ENCODE measurements at regions not wholly inside any gene's neighbourhood (a gene's known extent, or its start where the extent isn't known, plus 50 kb on each side); places are given as distances from the start of the nearest gene placed in this dataset.

- H3K4me1 ChIP-seq (replicated peaks; ENCODE audit: insufficient read depth), result no peaks in the 10 kb centered on the region
- no peak for DNase-seq
- no TSS peak for BruUV-seq (replicated peaks)
Observed at GRCh38 chr1:117780687-117781475, 148.5 kb downstream of the GDAP2 start.

DNA sequence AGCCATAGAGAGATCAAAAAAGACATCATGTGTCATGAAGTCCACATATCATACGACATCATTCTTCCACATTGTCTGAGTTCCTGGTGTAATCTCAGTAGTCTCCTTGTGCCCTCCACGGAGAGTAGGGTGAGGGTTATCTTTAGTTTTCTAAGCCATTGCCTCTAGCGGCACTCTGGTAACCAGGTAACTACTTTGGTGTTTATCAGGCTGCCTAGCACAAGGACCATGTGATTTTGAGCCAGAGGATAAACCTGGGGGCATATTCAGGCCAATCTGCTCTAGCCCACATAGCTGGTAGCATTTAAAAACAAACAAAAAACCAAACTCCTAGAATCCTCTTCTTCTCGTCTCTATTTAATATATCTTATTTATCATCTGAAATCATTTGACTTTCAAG lies 147.4 kb downstream of the GDAP2 start:
- POLR2A ChIA-PET (ENCODE audit: unreplicated experiment), result no interaction called here
- TF ChIP-seq EZH2 (IDR thresholded peaks at IDR 0.05; ENCODE audit: low read depth), result no peak
- H3F3A ChIP-seq (ENCODE audit: insufficient read depth, low read depth), result no peaks in the 10 kb centered on the region
- no peaks in the 10 kb centered on the region for H3K4me1 ChIP-seq (replicated peaks; ENCODE audit: insufficient read depth)
- no peaks in the 10 kb centered on the region for H3K9me2 ChIP-seq (ENCODE audit: insufficient read depth)
- DNase-seq, result no peak
- H2AFZ ChIP-seq, result no peak overlapping the region
- H3K4me3 ChIP-seq, result no peak overlapping the region
- H3K27me3 ChIP-seq (ENCODE audit: insufficient read depth, low read depth), result no peaks in the 10 kb centered on the region
- no peaks in the 10 kb centered on the region for H3K36me3 ChIP-seq (ENCODE audit: low read depth)
- H3K27ac ChIP-seq, result no peak overlapping the region
- intact Hi-C loops (cut with micrococcal nuclease; ENCODE audit: unreplicated experiment), result no loop called here
- H3K9me3 ChIP-seq (ENCODE audit: insufficient read depth, low read depth), result no peaks in the 10 kb centered on the region
- no peaks in the 10 kb centered on the region for H4K20me1 ChIP-seq (ENCODE audit: insufficient read depth)
- BruUV-seq (replicated peaks), result no TSS peak
- H3K4me2 ChIP-seq, result no peak overlapping the region
- CTCF ChIA-PET, result no interaction called here
- H3K79me2 ChIP-seq (ENCODE audit: low read depth), result no peaks in the 10 kb centered on the region

More at GRCh38 chr1:117780687-117781475, 148.5 kb downstream of the GDAP2 start:
- ChIA-PET CTCF (no interaction called here), POLR2A (ENCODE audit: unreplicated experiment) (no interaction called here)
- H3K9me3 ChIP-seq (ENCODE audit: insufficient read depth, low read depth), result no peaks in the 10 kb centered on the region
- H3K4me3 ChIP-seq, result no peak overlapping the region
- no peak overlapping the region for H2AFZ ChIP-seq
- H3K27me3 ChIP-seq (ENCODE audit: insufficient read depth, low read depth), result no peaks in the 10 kb centered on the region
- H3F3A ChIP-seq (ENCODE audit: insufficient read depth, low read depth), result no peaks in the 10 kb centered on the region
- H3K27ac ChIP-seq, result no peak overlapping the region
- intact Hi-C loops (cut with micrococcal nuclease; ENCODE audit: unreplicated experiment), result no loop called here
- TF ChIP-seq, protein P1, sequence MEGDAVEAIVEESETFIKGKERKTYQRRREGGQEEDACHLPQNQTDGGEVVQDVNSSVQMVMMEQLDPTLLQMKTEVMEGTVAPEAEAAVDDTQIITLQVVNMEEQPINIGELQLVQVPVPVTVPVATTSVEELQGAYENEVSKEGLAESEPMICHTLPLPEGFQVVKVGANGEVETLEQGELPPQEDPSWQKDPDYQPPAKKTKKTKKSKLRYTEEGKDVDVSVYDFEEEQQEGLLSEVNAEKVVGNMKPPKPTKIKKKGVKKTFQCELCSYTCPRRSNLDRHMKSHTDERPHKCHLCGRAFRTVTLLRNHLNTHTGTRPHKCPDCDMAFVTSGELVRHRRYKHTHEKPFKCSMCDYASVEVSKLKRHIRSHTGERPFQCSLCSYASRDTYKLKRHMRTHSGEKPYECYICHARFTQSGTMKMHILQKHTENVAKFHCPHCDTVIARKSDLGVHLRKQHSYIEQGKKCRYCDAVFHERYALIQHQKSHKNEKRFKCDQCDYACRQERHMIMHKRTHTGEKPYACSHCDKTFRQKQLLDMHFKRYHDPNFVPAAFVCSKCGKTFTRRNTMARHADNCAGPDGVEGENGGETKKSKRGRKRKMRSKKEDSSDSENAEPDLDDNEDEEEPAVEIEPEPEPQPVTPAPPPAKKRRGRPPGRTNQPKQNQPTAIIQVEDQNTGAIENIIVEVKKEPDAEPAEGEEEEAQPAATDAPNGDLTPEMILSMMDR (conservative IDR thresholded peaks at IDR 0.05), result no peak
- no peak for TF ChIP-seq EZH2 (IDR thresholded peaks at IDR 0.05; ENCODE audit: low read depth)
- H4K20me1 ChIP-seq (ENCODE audit: insufficient read depth), result no peaks in the 10 kb centered on the region
- no peaks in the 10 kb centered on the region for H3K9me2 ChIP-seq (ENCODE audit: insufficient read depth)
- H3K4me2 ChIP-seq, result no peak overlapping the region
- no peaks in the 10 kb centered on the region for H3K36me3 ChIP-seq (ENCODE audit: low read depth)
- no peaks in the 10 kb centered on the region for H3K79me2 ChIP-seq (ENCODE audit: low read depth)

DNA sequence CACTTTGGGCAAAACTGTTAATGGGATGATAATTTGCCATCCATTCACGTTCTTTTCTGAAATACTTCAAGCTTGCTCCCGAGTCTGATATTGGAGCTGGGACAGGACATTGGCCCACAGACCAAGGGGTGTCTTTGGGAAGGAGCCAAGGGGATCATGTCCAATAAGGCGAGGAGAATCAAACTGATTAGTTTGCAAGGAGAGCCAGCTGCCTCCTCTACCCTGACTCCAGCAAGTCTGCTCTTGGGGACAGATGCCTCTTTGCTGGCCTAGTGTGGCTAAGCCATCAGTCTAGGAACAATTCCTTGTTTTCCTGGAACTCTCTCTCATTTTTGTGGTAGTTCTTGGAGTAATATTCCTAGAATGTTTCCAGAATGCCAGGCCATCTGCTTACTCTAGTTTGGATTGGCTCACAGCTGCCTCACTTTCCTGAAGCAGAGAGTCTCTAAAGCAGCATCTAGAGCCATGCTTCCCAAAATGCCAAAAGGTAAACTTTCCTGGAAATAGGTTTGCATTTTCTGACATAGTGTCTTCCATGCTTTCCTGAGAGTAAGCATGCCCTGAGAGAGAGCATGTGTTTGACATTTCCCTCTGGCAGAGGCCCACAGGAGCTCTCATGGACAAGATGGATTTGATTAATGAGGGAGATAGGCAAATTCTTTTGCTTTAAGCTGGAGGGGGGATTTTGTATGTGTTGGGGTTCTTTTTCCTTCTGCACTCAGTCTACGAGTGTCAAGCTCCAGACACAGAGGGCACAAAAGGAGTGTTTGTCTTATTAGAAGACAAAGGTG lies 145.6 kb downstream of the GDAP2 start:
- no peak for TF ChIP-seq EZH2 (IDR thresholded peaks at IDR 0.05; ENCODE audit: low read depth)
- Histone ChIP-seq H3K36me3 (ENCODE audit: low read depth) (no peaks in the 10 kb centered on the region), H3K79me2 (ENCODE audit: low read depth) (no peaks in the 10 kb centered on the region), H2AFZ (no peak overlapping the region), H3K9me2 (ENCODE audit: insufficient read depth) (no peaks in the 10 kb centered on the region), H3K9me3 (ENCODE audit: insufficient read depth, low read depth) (no peaks in the 10 kb centered on the region), H3F3A (ENCODE audit: insufficient read depth, low read depth) (no peaks in the 10 kb centered on the region), H3K27ac (no peak overlapping the region), H3K4me3 (no peak overlapping the region), H3K4me2 (no peak overlapping the region), H3K27me3 (ENCODE audit: insufficient read depth, low read depth) (no peaks in the 10 kb centered on the region), H3K4me1 (replicated peaks; ENCODE audit: insufficient read depth) (no peaks in the 10 kb centered on the region), H4K20me1 (ENCODE audit: insufficient read depth) (no peaks in the 10 kb centered on the region)
- intact Hi-C loops (cut with micrococcal nuclease; ENCODE audit: unreplicated experiment), result no loop called here
- BruUV-seq (replicated peaks), result no TSS peak
- no peak for DNase-seq
- ChIA-PET CTCF (no interaction called here), POLR2A (ENCODE audit: unreplicated experiment) (no interaction called here)

- Histone ChIP-seq H3K4me3 (no peak overlapping the region), H3K27ac (no peak overlapping the region), H3K9me3 (ENCODE audit: insufficient read depth, low read depth) (no peaks in the 10 kb centered on the region), H3F3A (ENCODE audit: insufficient read depth, low read depth) (no peaks in the 10 kb centered on the region), H4K20me1 (ENCODE audit: insufficient read depth) (no peaks in the 10 kb centered on the region), H3K9me2 (ENCODE audit: insufficient read depth) (no peaks in the 10 kb centered on the region), H2AFZ (no peak overlapping the region), H3K4me2 (no peak overlapping the region), H3K36me3 (ENCODE audit: low read depth) (no peaks in the 10 kb centered on the region), H3K79me2 (ENCODE audit: low read depth) (no peaks in the 10 kb centered on the region), H3K4me1 (replicated peaks; ENCODE audit: insufficient read depth) (no peaks in the 10 kb centered on the region), H3K27me3 (ENCODE audit: insufficient read depth, low read depth) (no peaks in the 10 kb centered on the region)
- no peak for DNase-seq
- intact Hi-C loops (cut with micrococcal nuclease; ENCODE audit: unreplicated experiment), result no loop called here
- ChIA-PET POLR2A (ENCODE audit: unreplicated experiment) (no interaction called here), CTCF (no interaction called here)
- TF ChIP-seq, protein P1 (conservative IDR thresholded peaks at IDR 0.05), result no peak
- no peak for TF ChIP-seq EZH2 (IDR thresholded peaks at IDR 0.05; ENCODE audit: low read depth)
- BruUV-seq (replicated peaks), result no TSS peak
Observed at GRCh38 chr1:117788014-117788413, 141.4 kb downstream of the GDAP2 start.

Data from PC-9 (cell line).